GM18505 (cell line): ENCODE measurements at regions not wholly inside any gene's neighbourhood (a gene's known extent, or its start where the extent isn't known, plus 50 kb on each side); places are given as distances from the start of the nearest gene placed in this dataset.
"Not testable (repeated sequence)": the region's sequence is repeated elsewhere in the genome, so short reads cannot be mapped to it uniquely, and the experiment has no call there.

Experiments used
- ATAC-seq: cut with Tn5 transposase; IDR thresholded peaks from one replicate; pipeline ENCODE4 v1.9.1; 2021; ENCODE audit not compliant: unreplicated experiment
- POLR2A ChIP-seq: IDR thresholded peaks from 4 replicates; pipeline ENCODE4 v1.6.1; 2011; ENCODE audit warnings: borderline replicate concordance; ENCODE audit not compliant: insufficient read depth, insufficient read length; ENCODE audit errors: extremely low read depth

DNA sequence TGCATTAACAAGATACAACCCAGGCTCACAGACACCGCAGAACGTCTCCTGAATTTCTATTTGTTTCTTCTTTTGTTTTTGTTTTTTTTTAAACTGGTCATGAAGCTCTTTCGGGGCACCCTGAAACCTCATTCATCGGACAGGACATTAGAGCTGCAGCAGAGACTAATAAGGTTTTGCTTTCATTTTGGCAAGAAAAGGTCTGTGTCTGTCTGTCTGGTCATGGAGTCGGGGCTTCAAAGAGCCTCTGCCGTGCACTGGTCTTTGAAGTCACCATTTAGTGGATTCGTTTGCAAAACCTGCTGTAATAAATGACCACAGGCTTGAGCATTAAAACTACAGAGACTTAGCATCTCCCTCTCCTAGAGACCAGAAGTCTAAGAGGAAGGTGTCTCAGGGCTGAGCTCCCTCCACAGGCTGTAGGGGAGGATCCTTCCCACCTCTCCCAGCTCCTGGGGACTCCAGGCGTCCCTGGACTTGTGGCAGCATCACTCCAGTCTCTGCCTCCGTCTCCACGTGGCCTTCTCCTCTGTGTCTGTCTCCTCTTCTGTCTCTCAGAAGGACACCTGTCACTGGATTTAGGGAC, 247.5 kb downstream of the CRLF2 start:
- ATAC-seq = no peak

DNA sequence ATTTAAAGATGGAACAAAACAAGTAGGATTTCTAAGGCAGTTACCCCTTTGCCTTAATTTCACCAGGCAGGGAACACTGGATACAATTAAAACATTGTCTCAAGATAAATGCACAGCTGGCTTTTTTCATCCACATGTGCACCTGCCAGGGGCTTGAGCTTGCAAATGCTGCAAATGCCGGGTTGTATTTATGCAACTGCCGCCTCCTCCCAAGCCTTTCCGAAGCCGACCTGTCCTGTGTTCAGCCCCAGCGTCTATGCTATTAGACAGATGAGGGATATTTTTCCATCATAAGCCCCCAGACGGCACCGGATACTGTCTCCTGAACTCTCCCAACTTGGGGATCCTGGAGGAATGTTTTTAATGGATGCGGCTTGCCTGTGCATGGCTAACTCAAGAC, 251.6 kb downstream of the CRLF2 start:
- ATAC-seq = no peak
- no peak for TF ChIP-seq POLR2A

More for the DNA sequence above, 247.5 kb downstream of the CRLF2 start:
- TF ChIP-seq POLR2A = no peak

DNA sequence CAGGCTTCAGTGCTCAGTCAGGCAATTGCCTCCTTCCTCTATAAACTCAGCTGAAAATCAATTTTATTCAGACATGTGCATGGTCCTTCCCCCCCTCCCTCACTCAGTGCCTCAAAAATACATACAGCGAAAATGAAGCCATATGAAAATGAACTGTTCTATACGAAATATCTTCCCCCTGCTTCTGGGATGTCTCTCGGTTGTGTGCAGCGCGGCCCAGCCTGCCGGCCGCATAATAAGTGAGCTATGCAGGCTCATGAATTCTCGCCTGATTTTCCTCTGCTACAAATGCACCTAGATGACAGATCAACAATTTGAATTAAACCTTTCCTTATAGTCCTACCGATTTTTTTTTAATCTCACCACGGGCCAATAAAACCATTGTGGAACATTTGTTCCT, 252.9 kb downstream of the CRLF2 start:
- ATAC-seq = no peak
- no peak for TF ChIP-seq POLR2A

DNA sequence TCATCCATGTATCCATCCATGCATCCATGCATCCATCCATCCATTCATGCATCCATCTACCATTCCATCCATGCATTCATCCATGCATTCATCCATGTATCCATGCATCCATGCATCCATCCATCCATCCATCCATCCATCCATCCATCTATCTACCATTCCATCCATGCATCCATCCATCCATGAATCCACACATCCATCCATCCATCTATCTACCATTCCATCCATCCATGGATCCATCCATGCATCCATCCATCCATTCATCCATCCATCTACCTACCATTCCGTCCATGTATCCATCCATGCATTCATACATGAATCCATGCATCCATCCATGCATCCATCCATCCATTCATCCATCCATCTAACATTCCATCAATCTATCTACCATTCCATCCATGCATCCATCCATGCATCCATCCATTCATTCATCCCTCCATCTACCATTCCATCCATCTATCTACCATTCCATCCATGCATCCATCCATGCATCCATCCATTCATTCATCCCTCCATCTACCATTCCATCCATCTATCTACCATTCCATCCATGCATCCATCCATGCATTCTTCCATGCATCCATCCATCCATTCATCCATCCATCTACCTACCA, 257.2 kb downstream of the CRLF2 start:
- not testable (repeated sequence) for ATAC-seq

DNA sequence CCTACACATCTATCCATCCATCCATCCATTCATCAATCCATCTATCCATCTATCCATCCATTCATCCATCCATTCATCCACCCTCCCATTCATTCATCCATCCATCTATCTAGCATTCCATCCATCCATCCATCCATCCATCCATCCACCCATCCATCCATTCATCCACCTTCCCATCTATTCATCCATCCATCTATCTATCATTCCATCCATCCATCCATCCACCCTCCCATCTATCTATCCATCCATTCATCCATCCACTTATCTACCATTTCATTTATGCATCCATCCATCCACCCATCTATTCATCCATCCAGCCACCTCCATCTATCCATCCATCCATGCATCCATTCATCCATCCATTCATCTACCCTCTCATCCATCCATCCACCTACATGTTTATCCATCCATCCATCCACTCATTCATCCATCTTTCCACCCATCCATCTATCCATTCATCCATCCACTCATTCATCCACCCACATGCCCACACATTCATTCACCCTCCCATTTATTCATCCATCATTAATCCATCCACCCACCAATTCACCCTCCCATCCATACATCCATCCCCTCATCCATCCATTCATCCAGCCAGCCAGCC, 258.5 kb downstream of the CRLF2 start:
- no peak for TF ChIP-seq POLR2A
- ATAC-seq = no peak

DNA sequence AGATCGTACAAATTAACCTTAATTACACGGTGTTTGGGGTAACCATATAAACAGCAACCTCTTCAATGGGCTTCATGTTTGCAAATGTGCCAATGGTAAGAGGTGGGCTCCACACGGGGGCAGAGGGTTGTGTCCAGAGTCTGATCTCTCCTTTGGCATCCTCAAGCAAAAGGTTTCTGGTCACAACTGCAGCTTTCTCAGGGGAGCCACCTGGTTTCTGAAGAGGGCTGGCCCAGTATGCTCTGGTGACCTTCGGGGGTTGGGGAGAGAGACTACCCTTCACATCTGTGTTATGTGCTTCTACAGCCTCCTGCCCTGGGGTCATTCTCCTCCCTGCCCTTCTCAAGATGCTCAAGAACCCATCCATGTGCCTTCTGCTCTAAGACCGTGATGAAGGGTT, 259.6 kb downstream of the CRLF2 start:
- TF ChIP-seq POLR2A = no peak
- ATAC-seq = no peak

DNA sequence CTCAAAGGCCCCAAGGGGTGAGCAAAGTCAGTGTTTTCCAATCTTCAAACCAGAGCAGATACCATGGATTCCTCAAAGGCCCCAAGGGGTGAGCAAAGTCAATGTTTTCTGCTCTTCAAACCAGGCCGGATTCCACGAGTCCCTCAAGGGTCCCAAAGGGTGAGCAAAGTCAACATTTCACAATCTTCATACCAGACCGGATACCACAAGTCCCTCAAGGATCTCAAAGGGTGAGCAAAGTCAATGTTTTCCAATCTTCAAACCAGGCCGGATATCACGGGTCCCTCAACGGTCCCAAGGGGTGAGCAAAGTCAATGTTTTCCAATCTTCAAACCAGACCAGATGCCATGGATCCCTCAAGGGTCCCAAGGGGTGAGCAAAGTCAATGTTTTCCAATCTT, 265.2 kb downstream of the CRLF2 start:
- not testable (repeated sequence) for ATAC-seq

DNA sequence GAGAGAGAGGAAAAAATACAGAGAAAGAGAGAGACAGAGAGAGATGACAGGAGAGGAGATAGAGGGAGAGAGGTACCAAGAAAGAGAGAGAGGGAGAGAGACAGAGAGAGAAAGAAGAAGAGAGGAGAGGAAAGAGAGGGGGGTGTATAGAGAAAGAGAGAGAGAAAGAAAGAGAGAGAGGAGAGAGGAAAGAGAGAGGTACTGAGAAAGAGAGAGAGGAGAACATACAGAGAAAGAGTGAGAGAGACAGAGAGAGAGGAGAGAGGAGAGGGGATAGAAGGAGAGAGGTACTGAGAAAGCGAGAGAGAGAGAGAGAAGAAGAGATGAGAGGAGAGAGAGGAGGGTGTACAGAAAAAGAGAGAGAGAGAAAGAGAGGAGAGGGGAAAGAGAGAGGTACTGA, 269.4 kb downstream of the CRLF2 start:
- TF ChIP-seq POLR2A = no peak
- no peak for ATAC-seq

DNA sequence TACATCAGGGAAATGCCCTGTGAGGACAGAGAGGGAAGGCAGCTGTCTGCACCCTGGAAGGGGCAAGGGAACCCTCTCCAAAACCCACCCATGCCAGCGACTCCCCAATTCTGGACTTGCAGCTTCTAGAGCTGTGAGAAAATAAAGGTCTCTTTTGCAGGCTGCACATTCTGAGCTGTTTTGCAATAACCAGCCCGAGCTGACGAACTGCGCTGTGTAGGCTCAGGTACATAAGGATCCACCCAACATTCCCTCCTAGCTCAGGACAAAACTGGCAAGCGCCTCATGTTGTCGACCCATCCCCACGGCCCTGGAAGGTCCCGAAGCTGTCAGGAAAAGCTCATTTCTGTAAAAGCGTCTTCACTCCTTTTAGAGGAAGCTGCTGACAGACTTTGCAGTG, 271.8 kb downstream of the CRLF2 start:
- TF ChIP-seq POLR2A = no peak
- no peak for ATAC-seq

DNA sequence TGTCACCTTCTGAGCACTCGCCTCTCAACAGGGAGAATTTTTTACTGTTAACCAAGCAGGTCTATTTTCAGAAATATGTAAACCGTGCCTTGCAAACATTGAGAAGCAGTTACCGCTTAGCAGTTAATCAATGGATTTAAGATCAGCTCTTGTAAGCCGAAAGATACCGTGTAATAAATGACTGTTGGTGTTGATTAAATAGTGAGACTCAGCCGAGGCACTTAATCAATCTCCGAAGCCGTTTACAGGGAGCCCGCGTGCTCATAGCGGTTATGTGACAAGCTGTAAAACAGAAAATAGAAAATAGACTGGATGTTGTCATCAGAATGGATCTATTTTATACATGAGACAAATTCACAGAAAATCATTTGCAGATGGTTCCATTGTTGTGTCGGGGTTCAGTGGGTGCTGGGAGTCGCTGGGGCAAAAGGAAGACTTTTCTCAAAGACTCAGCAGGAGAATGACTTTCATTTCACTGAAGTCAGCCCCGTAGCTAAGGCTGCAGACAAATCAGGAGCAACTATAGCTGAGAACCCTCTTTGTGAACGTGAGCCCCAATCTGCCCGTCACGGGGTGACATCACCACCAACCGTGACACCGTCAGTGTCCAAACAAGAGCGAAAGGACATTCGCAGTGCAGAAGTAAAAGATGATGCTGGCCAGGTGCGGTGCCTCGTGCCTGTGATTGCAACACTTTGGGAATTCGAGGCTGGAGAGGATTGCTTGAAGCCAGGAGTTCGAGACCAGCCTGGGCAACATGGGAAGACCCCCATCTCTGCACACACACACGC, 275.3 kb downstream of the CRLF2 start:
- no peak for TF ChIP-seq POLR2A
- no peak for ATAC-seq

DNA sequence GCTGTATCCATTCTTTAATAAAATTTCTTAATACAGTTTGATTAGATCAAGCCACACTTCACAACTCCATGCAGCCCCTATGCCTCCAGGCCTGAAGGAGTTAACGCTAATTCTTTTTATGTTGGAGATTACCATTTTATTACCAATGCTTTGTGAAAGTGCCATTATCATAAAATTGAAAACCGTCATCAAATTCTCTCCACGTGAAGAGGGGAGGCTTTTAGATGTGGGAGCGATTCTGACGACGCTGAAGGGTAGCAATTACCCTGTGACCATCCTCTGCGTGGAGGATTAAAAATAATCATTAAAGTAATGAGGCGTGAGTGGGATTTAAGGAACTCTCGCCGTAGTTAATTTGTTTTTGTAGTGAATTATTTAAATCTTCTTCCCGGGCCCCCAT, 278.8 kb downstream of the CRLF2 start:
- ATAC-seq = no peak
- no peak for TF ChIP-seq POLR2A

DNA sequence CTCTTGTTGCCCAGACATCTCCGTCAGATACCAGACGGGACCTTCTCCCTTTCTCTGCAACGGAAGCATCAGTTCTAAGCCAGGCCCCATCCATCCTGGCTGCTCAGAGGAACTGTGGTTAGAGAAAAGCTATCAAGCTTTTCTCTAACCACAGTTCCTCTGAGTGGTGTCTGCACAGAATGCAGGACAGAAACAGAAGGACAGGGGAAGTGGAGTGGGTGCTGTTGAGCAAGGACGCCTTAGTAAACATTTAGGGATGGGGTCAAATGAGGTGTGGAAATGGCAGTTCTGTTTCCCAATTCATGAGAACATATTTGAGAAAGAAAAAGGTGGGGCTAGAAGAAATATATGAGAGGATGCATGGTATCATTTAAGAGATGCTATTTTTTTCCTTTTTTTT, 283.8 kb downstream of the CRLF2 start:
- no peak for TF ChIP-seq POLR2A

DNA sequence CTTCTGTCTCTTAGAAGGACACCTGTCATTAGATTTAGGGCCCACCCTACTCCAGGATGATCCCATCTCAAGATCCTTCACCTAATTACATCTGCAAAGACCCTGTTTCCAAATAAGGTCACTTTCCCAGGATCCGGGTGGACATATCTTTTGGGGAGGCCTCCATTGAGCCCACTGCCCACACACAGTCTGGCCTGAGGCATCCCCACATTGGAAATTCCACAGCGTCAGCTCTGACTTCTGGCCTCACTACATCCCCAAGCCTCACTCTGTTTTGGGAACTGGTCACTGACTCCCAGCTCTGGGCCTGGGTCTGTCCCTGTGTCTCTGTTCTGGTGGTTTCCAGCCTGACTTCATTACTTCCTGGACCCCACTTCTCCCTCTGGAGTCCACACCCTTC, 285.5 kb downstream of the CRLF2 start:
- ATAC-seq = no peak

More for the DNA sequence above, 283.8 kb downstream of the CRLF2 start:
- no peak for ATAC-seq

DNA sequence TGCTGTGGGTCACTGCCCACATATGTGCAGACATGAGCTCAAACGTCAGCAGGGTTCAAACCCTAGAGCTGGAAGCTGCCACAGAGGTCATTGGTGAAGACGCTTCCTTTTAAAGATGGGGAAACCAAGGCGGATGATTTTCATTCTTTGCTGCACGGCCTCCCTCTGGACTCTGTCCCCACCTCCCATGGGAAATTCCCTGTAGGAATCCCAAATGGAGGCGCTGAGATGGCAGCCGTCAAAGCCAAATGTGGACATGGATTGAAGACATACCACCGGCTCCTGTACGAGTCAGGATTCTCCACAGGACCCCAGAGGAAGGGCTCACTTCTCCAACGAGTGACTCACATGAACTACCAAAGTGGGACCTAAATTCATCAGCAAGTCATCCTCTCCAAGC, 286.4 kb downstream of the CRLF2 start:
- no peak for ATAC-seq
- TF ChIP-seq POLR2A = no peak

More for the DNA sequence above, 285.5 kb downstream of the CRLF2 start:
- TF ChIP-seq POLR2A = no peak
